ENCODE measurements at regions not wholly inside any gene's neighbourhood (a gene's known extent, or its start where the extent isn't known, plus 50 kb on each side); places are given as distances from the start of the nearest gene placed in this dataset.

GRCh38 chr11:82356316-82356715 is 377.3 kb downstream of the FAM181B start:
- TF ChIP-seq, protein P1, sequence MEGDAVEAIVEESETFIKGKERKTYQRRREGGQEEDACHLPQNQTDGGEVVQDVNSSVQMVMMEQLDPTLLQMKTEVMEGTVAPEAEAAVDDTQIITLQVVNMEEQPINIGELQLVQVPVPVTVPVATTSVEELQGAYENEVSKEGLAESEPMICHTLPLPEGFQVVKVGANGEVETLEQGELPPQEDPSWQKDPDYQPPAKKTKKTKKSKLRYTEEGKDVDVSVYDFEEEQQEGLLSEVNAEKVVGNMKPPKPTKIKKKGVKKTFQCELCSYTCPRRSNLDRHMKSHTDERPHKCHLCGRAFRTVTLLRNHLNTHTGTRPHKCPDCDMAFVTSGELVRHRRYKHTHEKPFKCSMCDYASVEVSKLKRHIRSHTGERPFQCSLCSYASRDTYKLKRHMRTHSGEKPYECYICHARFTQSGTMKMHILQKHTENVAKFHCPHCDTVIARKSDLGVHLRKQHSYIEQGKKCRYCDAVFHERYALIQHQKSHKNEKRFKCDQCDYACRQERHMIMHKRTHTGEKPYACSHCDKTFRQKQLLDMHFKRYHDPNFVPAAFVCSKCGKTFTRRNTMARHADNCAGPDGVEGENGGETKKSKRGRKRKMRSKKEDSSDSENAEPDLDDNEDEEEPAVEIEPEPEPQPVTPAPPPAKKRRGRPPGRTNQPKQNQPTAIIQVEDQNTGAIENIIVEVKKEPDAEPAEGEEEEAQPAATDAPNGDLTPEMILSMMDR (IDR thresholded peaks at IDR 0.05), result no peak
- TF ChIP-seq RAD21 (conservative IDR thresholded peaks at IDR 0.05 in 1 of 2, IDR thresholded peaks at IDR 0.05 in 1 of 2) (no peak), ZC3H11A (IDR thresholded peaks at IDR 0.05) (no peak)
